ENCODE measurements at regions not wholly inside any gene's neighbourhood (a gene's known extent, or its start where the extent isn't known, plus 50 kb on each side); places are given as distances from the start of the nearest gene placed in this dataset.
"Not testable (repeated sequence)": the region's sequence is repeated elsewhere in the genome, so short reads cannot be mapped to it uniquely, and the experiment has no call there.

DNA sequence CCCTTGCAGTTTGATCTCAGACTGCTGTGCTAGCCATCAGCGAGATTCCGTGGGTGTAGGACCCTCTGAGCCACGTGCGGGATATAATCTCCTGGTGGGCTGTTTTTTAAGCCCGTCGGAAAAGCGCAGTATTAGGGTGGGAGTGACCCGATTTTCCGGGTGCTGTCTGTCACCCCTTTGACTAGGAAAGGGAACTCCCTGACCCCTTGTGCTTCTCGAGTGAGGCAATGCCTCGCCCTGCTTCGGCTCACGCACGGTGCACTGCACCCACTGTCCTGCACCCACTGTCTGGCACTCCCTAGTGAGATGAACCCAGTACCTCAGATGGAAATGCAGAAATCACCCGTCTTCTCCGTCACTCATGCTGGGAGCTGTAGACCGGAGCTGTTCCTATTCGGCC lies 728.9 kb upstream of the SPRY2 start:
- not testable (repeated sequence) for DNase-seq

DNA sequence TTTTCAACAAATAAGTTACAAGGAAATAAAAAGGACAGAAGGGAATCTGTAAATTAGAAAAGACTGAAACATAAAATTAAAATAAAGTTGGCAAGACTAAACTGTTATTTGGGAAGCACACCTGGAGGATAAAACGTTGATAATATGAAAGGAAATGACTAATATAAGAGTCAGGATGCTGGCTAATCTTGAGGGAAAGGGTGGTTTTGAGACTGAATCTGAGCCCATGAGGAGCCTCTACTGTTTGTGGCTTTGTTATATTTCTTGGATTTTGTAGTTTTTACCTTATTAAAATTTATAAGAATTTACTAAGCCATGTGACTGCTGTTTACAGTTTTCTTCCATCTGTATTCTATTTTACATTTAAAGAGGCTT lies 718.0 kb upstream of the SPRY2 start:
- DNase-seq: no peak

DNA sequence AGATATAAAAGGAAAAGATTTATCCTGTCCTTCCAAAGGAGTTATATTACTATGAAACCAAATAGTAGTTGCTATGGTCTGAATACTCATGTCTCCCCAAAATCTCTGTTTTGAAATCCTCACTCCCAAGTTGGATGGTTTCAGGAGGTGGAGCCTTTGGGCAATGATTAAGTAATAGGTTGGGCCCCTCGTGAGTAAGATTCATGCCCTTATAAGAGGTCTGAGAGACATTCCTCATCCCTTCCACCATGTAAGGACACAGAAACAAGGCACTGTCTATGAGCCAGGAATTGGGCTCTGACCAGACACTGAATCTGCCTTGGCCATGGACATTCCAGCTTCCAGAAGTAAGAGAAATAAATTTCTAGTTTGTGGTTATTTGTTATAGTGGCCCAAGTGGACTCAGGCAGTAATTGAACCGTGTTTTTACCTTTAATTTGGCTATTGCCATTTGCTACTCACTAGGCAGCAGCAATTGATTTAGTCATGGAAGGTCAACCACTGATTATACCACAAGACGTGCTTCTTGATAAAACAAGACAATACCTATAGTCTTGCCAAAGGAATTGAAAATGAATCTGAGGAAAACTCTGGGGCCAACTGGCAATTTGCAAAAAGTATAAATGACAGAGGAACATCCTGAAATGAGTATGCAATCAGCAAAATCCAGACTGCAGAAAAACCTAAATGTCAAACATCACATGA lies 717.4 kb upstream of the SPRY2 start:
- no peak for DNase-seq

DNA sequence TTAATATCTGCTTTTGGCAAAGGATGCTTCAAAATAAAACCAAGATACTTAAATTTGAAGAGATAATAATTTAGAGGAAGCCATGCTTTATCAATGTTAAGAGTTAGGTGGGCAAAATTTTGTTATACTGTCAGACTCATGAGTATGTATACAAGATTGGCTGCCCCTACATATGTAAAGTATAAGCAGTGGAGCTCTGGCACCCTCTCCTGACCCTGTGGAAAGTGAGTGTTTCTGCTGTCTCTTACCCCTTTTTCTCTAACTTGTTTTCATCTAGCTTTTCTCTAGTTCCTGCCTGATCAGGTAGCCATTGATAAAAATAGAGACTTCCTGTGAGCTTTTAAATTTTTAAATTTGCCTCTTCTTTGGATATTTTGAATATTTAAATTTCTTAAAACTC lies 710.9 kb upstream of the SPRY2 start:
- DNase-seq: no peak

DNA sequence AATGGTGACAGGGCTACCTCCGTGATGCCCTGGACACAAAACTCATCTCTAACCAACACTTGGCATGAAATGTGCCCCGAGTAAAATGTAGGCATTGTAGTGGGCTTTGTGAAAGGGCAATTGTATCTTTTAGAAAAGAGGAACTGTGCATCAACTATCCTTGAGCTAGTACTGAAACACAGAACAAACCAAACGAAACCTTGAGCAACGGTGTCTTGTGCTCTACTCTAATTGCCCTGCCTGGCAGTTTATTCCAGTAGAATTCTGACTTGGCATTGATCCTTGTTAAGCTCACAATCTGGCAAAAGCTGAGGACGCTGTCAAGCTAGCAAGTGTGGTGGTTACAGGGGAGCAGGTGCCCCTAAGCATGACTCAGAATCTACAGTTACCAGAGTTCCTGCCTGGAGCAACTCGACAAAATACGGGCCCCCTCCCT lies 707.1 kb upstream of the SPRY2 start:
- no peak for DNase-seq

DNA sequence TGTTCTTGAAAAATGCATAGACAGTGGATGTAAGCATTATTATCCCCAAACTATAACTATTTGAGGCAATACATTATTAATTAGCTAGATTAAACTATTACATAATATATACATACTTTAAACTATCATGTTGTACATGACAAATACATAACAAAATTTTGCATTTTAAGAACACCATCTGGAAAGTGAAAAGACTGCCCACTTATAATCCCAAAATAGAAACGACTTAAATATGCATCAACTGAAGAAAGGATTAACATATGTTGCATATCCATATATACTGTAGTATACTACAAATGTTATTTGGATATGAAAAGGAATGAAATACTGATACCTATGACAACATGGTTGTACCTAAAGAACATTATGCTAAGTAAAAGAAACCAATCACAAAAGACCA lies 700.8 kb upstream of the SPRY2 start:
- no peak for DNase-seq

DNA sequence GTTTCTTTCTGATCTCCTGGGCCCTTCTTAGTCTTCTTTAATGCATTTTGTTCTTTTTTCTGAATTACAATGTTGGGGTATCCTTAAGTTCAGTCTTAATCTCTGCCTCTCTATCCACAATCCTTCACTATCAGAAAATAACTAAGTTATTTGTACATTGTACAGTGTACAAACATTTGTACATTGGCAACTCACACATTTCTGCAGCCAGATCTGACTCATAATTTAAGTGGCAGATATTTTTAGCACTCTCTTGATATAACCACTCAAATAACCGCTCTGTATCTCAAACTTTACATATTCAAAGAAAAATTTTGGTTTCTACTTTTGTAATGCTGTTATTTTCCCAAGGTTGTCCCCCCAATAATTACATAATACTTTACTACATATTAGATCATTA lies 691.1 kb upstream of the SPRY2 start:
- DNase-seq: no peak

DNA sequence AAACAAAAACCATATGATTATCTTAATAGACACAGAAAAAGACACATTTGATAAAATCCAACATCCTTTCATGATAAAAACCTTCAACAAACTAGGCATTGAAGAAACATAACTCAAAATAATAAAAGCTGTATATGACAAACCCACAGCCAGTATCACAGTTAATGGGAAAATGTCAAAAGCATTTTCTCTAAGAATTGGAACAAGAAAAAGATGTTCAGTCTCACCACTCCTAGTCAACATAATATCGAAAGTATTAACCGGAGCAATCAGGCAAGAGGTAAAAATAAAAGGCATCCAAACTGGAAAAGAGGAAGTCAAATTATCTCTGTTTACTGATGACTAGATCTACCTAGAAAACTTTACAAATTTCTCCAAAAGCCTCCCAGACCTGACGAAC lies 684.2 kb upstream of the SPRY2 start:
- DNase-seq: no peak

DNA sequence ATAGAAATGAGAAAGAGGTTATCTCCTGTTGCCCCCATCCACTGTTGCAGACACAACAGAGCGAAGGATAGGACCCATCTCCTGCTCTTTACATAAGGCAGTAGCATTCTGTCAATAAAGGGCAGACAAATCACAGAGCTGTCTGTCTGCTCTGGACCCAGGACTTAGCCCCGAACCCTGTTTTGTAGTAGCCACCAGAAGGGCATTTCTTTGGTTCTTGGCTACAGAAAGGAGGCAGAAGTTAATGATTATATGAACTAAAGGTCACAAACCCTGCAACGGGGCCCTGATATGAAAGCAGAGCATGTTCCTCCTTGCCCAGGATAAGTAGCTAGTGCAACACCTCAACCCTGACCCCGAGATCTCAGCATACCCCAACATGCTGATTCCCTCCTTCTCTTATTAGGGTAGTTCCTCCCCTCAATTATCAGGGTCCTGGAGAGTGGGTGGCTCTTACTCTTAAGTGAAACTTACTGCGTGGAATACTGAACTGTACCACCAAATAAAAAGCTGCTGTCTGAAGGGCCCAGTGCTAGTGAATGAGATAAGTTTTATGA lies 680.4 kb upstream of the SPRY2 start:
- no peak for DNase-seq

DNA sequence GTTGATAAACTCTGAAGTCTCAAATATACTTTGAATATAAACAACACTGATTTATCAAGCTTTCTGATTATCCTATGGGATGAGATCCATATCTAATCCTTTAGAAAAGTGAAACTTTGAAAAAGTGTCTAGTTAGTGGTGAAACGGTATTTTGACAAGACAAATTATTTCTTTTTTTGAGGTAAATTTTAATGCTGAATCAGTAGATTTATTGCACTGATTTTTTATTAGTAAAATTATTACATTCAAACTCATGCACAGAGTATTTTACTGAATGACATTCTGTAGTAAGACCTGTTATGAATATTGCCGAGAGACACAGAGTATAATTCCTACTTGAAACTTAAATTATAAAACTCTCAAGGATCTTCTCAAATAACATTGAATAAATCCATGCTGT lies 679.1 kb upstream of the SPRY2 start:
- no peak for DNase-seq

DNA sequence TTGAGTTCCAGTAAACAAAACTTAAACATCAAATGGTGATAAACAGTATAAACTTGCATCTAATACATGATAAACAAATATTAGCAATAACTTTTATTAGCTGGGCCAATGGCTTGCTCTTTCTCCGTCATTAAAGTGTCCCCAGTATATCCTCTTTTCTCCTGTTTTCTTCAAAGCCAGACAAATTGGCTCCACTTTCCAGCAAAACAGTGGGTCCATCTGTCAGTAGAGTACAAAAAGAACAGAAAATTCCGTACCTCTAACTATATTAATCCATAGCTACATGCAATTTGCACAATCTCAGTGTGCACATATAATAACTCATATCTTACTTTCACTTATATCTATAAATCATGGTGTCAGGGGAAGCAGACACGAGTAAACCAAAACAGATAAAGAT lies 678.0 kb upstream of the SPRY2 start:
- no peak for DNase-seq

DNA sequence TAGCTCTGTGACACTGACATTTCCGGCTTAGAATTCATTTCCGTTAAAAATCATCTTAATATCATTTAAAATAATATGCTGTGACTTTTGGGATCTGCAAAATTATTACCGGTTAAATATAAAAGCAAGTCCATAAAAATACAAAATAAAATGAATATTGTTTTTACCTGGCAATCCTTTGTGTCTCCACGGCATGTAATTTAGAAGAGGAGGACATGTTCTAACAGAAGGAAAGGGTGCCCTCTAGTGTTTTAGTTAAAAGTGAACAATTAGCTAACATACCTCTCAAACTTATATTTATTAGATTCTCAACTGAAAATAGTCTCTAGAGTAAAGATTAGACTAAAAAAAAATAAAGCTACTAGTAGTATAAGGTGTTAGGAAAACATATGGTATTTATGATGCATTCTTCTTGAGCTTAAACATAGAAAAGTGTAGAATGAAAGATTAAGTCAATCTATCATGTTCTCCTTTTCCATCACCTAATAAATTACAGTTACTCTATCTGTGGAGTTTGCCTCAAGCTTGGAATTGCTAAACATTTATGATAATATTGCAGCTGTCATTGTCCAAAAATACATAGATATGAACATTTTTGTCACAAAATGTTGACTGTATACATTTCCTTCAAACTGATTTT lies 676.7 kb upstream of the SPRY2 start:
- peak; percentile 13 for DNase-seq

DNA sequence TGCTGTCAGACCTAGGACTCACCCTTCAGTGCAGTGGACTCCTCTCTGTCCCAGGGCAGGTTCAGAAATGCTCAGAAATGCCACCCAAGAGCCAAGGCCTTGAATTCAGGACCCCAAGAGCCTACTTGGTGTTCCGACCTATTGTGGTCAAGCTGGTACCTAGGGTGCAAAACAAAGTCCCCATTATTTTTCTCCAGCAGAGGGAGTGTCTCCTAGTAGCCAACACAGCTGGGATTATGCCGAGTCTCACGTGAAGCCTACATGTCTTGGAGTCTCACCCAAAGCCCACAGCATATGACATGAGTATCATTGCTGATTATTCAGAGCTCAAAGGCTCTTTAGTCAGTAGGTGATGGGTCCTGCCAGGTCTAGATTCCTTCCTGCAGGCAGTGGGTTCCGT lies 671.1 kb upstream of the SPRY2 start:
- no peak for DNase-seq

DNA sequence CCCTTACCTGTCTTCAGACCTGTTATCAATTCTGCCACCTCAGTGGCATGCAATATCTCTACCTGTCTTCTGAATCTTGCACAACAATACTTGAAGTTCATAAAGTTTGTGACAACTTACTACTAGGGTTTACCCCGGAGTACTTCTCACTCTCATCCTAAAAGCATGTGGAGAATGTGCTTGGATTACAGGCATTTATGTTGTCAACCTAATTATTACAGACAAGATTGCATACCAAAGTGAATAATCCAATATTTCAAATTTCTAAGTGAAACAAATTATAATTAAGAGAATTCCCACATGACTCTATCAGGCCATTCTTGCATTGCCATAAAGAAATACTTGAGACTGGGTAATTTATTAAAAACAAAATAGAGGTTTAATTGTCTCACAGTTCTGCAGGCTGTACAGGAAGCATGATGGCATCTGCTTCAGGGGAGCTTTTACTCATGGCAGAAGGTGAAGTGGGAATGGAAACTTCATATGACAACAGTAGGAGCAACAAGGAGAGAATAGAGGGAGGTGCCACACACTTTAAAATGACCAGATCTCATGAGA lies 661.0 kb upstream of the SPRY2 start:
- DNase-seq: no peak

DNA sequence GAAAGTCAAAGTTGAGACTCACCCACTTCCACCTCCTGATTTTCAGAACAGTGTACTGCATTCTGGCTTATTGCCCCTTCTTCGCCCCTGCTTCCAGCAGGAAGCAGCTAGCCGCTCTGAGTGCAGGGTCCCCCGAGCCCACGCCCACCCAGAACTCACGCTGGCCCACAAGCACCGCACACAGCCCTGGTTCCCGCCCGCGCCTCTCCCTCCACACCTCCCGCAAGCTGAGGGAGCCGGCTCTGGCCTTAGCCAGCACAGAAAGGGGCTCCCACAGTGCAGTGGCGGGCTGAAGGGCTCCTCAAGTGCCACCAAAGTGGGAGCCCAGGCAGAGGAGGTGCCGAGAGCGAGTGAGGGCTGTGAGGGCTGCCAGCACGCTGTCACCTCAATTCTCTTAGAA lies 657.7 kb upstream of the SPRY2 start:
- not testable (repeated sequence) for DNase-seq

DNA sequence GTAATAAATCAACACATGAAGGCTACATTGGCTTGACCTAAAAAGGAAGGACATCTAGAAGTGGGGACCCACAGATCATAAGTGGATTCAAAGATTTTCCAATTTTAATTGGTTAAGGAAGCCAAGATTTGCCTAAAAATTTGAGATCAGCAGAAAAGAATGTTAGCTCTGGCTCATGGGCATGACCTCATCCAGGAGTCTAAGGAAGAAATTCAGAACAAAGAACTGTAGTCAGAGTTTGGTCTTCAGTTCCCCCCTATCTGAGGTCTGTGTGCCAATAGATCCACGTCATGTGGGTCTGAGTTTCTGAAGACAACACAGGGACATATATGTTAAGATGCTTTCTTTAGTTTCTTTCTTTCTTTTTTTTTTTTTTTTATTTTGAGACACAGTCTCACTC lies 648.8 kb upstream of the SPRY2 start:
- no peak for DNase-seq

DNA sequence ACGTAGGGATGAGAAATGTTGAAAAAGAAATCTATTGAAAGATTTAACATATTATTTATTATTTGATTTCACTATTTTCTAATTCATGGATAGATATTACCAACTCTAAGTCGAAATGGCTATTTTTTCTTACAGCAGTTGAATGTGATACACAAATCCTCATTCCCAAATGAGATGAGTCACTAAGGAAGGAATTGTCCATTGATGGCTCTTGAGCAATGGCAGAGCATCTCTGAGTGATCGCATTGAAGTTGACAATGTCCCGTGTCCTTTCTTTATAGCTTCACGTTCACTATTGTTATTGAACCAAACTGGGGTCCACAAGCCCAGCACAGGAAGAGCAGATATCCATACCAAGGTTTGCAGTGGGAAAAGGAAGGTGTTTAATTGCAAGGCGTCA lies 648.3 kb upstream of the SPRY2 start:
- no peak for DNase-seq

DNA sequence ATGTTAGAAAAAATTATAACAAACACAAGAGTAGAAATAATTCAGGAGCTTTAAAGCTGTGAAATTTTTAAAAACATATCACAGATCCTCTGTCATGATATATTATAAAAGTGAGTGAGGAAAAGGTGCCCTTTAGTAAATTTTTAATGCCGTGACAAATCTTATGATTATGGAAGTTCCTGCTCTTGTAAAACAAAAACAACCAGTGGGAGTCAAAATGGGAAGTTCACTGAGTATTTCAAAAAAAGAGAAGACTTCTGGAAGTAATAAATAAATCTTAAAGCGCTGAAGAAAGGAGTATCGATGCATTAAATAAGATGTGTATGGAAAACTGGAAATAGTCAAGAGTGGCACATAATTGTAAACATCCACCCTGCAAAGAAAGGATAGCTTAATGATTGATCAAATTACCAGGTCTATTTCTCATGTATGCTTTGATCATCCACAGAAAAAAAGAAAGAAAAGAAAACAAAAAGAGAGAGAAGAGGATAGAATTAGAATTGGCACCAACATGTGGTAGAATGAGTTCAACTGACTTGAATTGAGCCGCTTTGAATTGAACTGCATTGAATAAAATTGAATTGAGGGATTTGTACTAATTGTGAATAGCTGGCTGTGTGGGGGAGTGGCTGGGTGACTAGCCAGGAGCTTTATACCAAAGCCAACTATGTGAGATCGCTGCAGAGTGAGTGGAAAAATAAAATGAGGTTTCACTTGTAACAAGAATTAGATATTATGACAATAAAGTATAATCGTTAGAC lies 647.6 kb upstream of the SPRY2 start:
- DNase-seq: no peak

DNA sequence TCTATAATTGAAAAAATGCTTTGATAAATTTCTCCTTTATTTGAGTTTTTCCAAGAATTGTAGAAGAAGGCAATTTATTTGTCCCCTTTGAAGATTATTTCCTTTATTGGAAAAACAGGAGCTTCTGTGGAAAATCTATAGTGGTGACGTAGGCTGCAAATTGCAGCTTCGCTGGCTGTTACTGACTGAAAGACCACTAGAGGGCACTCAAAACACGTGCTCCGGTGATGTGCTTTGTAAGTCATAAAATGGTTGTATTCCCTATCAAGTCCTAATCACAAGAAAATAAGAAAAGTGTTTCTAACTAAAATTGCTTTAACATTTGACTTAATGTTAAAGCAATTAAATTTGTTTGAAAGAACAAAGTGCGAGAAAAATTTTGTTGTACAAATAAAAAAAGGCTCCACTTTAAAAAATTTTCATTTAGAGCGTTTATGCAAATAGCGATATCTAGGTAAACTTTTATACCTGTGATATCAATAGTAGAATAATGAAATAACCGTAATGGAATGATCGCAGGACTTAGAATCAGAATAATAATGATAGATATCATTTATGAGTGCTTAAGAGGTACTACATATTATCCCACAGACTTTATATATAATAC lies 638.2 kb upstream of the SPRY2 start:
- no peak for DNase-seq

DNA sequence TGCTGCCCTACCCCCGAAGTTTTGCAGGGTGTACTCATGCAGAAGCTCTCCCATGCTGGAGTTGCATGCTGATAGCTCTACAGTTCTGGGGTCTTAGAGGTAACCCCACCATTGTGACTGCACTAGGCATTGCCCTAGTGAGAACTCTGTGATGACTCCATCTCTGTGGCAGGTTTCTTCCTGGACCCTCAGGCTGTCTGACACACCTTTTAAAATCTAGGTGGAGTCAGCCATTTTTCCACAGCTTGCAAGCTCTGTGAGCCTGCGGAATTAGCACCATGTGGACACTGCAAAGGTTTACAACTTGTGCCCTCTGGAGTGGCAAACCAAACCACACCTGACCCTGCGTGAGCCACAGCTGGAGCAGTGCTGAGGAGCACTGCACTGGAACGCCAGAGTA lies 636.2 kb upstream of the SPRY2 start:
- DNase-seq: no peak

DNA sequence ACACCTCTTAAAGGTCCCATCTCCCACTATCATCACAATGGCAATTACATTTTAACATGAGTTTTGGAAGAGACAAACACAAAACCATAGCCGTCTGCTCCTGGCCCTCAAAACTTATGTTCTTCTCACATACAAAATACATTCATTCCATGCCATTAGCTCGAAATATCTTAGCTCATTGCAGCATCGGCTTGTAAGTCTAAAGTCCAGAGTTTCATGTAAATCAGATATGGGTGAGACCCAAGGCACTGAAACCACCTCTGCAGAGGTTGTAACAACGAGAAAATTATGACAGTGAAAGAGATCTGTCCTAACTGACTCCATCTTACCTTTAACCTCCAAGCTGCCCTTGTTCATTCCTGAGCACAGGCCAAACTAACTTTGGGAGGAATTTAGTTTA lies 635.0 kb upstream of the SPRY2 start:
- DNase-seq: no peak

DNA sequence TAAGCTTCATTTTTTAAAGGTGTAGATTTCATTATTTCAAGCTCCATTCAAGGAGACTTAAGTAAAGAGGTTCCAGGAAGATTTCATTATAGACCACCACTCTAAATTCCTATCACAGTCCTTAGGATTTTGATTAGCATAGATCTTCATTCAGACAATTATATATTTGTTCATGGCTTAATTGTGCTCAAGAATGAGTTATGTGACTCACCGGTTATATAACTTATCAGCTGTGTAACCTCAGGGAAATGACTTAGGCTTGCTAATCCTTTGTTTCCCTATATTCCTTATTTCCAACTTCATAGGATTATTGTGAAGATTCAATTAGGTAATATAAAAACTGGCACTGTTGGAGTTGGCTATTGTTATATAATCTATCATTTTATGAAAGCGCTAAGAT lies 632.8 kb upstream of the SPRY2 start:
- DNase-seq: no peak

DNA sequence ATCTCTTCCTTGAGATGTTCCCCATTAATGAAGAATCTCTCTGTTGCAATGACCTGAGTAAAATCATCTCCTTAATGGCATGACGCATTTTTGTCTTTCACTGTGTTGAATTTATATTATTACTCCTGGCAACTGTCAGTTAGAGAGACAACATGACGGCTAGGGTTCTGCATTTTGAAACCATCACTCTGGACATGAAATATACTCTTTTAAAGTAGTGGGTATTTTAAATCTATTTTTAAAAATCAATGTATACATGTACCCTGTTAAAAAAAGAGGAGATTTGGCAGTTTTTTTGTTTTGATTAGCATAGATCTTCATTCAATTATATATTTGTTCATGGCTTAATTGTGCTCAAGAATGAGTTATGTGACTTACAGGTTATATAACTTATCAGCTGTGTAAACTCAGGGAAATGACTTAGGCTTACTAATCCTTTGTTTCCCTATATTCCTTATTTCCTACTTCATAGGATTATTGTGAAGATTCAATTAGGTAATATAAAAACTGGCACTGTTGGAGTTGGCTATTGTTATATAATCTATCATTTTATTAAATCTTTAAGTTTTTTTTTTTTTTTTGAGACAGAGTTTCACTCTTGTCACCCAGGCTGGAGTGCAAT lies 632.0 kb upstream of the SPRY2 start:
- no peak for DNase-seq
